Limb (tissue), 2 donors: ENCODE measurements at regions not wholly inside any gene's neighbourhood (a gene's known extent, or its start where the extent isn't known, plus 50 kb on each side); places are given as distances from the start of the nearest gene placed in this dataset.

Experiments used
- DNase-seq, 2 donors: peaks; one replicate each; pipeline ENCODE4 v3.0.0-alpha.2; 2016; ENCODE audit errors: extremely low spot score in 2 of 2

GRCh38 chr4:27267339-27267969 lies 406.8 kb downstream of the STIM2 start:
- DNase-seq: no peak

GRCh38 chr4:27267970-27268355 lies 407.3 kb downstream of the STIM2 start:
- no peak for DNase-seq

GRCh38 chr4:27270435-27270834 lies 409.8 kb downstream of the STIM2 start:
- no peak for DNase-seq

GRCh38 chr4:27271555-27271954 lies 410.9 kb downstream of the STIM2 start:
- DNase-seq: no peak

- no peak for DNase-seq
Observed at GRCh38 chr4:27272217-27272616, 411.6 kb downstream of the STIM2 start.

- DNase-seq: no peak
Observed at GRCh38 chr4:27276307-27277073, 415.8 kb downstream of the STIM2 start.

- peak; percentile 32 to 68 for DNase-seq
Observed at GRCh38 chr4:27278615-27279375, 418.2 kb downstream of the STIM2 start.

GRCh38 chr4:27288496-27288895 lies 427.9 kb downstream of the STIM2 start:
- no peak for DNase-seq

- DNase-seq: no peak
Observed at GRCh38 chr4:27289704-27290103, 429.1 kb downstream of the STIM2 start.

- DNase-seq: no peak
Observed at GRCh38 chr4:27293831-27294230, 433.2 kb downstream of the STIM2 start.

GRCh38 chr4:27304751-27305150 lies 444.1 kb downstream of the STIM2 start:
- no peak for DNase-seq

- no peak for DNase-seq
Observed at GRCh38 chr4:27305246-27305645, 444.6 kb downstream of the STIM2 start.

- no peak for DNase-seq
Observed at GRCh38 chr4:27308379-27308778, 447.7 kb downstream of the STIM2 start.

- no peak for DNase-seq
Observed at GRCh38 chr4:27315625-27316024, 455.0 kb downstream of the STIM2 start.

- no peak for DNase-seq
Observed at GRCh38 chr4:27316176-27316575, 455.5 kb downstream of the STIM2 start.

GRCh38 chr4:27318740-27319139 lies 458.1 kb downstream of the STIM2 start:
- DNase-seq: peak; percentile 24 to 57

GRCh38 chr4:27326991-27327390 lies 466.4 kb downstream of the STIM2 start:
- DNase-seq: no peak

GRCh38 chr4:27327421-27328181 lies 467.0 kb downstream of the STIM2 start:
- no peak for DNase-seq

GRCh38 chr4:27338530-27338929 lies 477.9 kb downstream of the STIM2 start:
- DNase-seq: no peak

GRCh38 chr4:27343411-27343810 lies 482.8 kb downstream of the STIM2 start:
- no peak for DNase-seq

GRCh38 chr4:27350161-27350560 lies 489.5 kb downstream of the STIM2 start:
- DNase-seq: no peak

- peak in 1 of 2 donors; percentile 47 for DNase-seq
Observed at GRCh38 chr4:27357283-27357682, 496.6 kb downstream of the STIM2 start.
